HEK293 (cell line): ENCODE measurements at regions not wholly inside any gene's neighbourhood (a gene's known extent, or its start where the extent isn't known, plus 50 kb on each side); places are given as distances from the start of the nearest gene placed in this dataset.

Source experiments
- CTCF ChIA-PET: fragments of 350-600 bp; formaldehyde crosslinking; extraction: SDS; loops from one replicate; lab custom pipeline; 2021; ENCODE audit warnings: antibody characterized with exemption; lab: Yijun Ruan, JAX
- POLR2A ChIA-PET: fragments of 300-600 bp; formaldehyde crosslinking; extraction: SDS; loops from one replicate; lab custom pipeline; 2020; ENCODE audit warnings: antibody characterized with exemption, inconsistent platforms; lab: Yijun Ruan, JAX
- H3K27ac ChIP-seq: fragments of 200-500 bp; sonication (Bioruptor generic); 2 replicates; pipeline ENCODE4 v1.5.1; 2014; ENCODE audit warnings: low read depth, low read length, control low read depth, inconsistent platforms; ENCODE audit errors: extremely low read depth
- H3K36me3 ChIP-seq, 2 experiments: fragments of 200-500 bp in 1 of 2; sonication (Bioruptor generic) in 1 of 2; 1 replicate in 1 of 2; 2 replicates in 1 of 2; pipeline ENCODE4 v1.5.1; 2014 to 2017; ENCODE audit warnings: inconsistent platforms in 2 of 2, low read length in 2 of 2; ENCODE audit not compliant: control insufficient read depth in 2 of 2, insufficient read depth in 1 of 2
- H3K4me1 ChIP-seq: fragments of 200-500 bp; sonication (Bioruptor generic); 2 replicates; pipeline ENCODE4 v1.5.1; 2014; ENCODE audit warnings: mild to moderate bottlenecking, low read length, inconsistent platforms; ENCODE audit not compliant: control insufficient read depth, insufficient read depth
- H3K4me3 ChIP-seq: 2 replicates; pipeline ENCODE4 v1.5.1; 2011; ENCODE audit warnings: low read depth, mild to moderate bottlenecking, control low read depth, low read length, moderate library complexity
- H3K9me3 ChIP-seq: fragments of 200-500 bp; sonication (Bioruptor generic); 2 replicates; pipeline ENCODE4 v1.5.1; 2014; ENCODE audit warnings: low read depth, low read length, inconsistent platforms; ENCODE audit not compliant: control insufficient read depth, insufficient read depth
- HOXC10 ChIP-seq: sonication (generic); formaldehyde crosslinking; IDR thresholded peaks from 2 replicates; pipeline ENCODE4 v1.8.1; 2023; ENCODE audit warnings: mild to moderate bottlenecking, missing genetic modification reagents
- KLF1 ChIP-seq: fragments of 450-650 bp; formaldehyde crosslinking; IDR thresholded peaks from 2 replicates; pipeline ENCODE4 v1.5.1; 2016; ENCODE audit warnings: missing biosample characterization, missing genetic modification characterization
- KLF7 ChIP-seq: fragments of 450-650 bp; formaldehyde crosslinking; IDR thresholded peaks from 2 replicates; pipeline ENCODE4 v1.5.1; 2016; ENCODE audit warnings: missing biosample characterization, missing genetic modification characterization, borderline replicate concordance
- RBAK ChIP-seq: fragments of 450-650 bp; formaldehyde crosslinking; IDR thresholded peaks from 2 replicates; pipeline ENCODE4 v1.5.1; 2016; ENCODE audit warnings: missing biosample characterization, missing genetic modification characterization
- REST ChIP-seq: fragments of 450-650 bp; formaldehyde crosslinking; IDR thresholded peaks from 2 replicates; pipeline ENCODE4 v1.5.1; 2016; ENCODE audit warnings: missing biosample characterization, missing genetic modification characterization
- SCRT2 ChIP-seq: fragments of 450-650 bp; formaldehyde crosslinking; IDR thresholded peaks from 2 replicates; pipeline ENCODE4 v1.5.1; 2016; ENCODE audit warnings: missing biosample characterization, missing genetic modification characterization
- WT1 ChIP-seq: fragments of 450-650 bp; formaldehyde crosslinking; IDR thresholded peaks from 2 replicates; pipeline ENCODE4 v1.5.1; 2016; ENCODE audit warnings: missing biosample characterization, missing genetic modification characterization
- ZBTB1 ChIP-seq: fragments of 450-650 bp; formaldehyde crosslinking; IDR thresholded peaks from 2 replicates; pipeline ENCODE4 v1.5.1; 2016; ENCODE audit warnings: missing biosample characterization, missing genetic modification characterization
- ZBTB17 ChIP-seq: fragments of 450-650 bp; formaldehyde crosslinking; IDR thresholded peaks from 2 replicates; pipeline ENCODE4 v1.5.1; 2016; ENCODE audit warnings: missing biosample characterization, missing genetic modification characterization
- ZBTB26 ChIP-seq: fragments of 450-650 bp; formaldehyde crosslinking; optimal IDR thresholded peaks from 2 replicates; pipeline ENCODE3; 2016; ENCODE audit warnings: missing biosample characterization, mild to moderate bottlenecking, missing genetic modification characterization
- ZFP69B ChIP-seq: fragments of 450-650 bp; formaldehyde crosslinking; IDR thresholded peaks from 2 replicates; pipeline ENCODE4 v1.5.1; 2016; ENCODE audit warnings: missing biosample characterization, missing genetic modification characterization
- ZNF133 ChIP-seq: fragments of 450-650 bp; formaldehyde crosslinking; IDR thresholded peaks from 2 replicates; pipeline ENCODE4 v1.5.1; 2016; ENCODE audit warnings: missing biosample characterization, missing genetic modification characterization
- ZNF16 ChIP-seq: fragments of 450-650 bp; formaldehyde crosslinking; IDR thresholded peaks from 2 replicates; pipeline ENCODE4 v1.5.1; 2016; ENCODE audit warnings: low read depth, missing biosample characterization, missing genetic modification characterization
- ZNF248 ChIP-seq: fragments of 450-650 bp; formaldehyde crosslinking; IDR thresholded peaks from 2 replicates; pipeline ENCODE4 v1.5.1; 2017; ENCODE audit warnings: missing biosample characterization, missing genetic modification characterization
- ZNF350 ChIP-seq: fragments of 450-650 bp; formaldehyde crosslinking; IDR thresholded peaks from 2 replicates; pipeline ENCODE4 v1.5.0; 2017; ENCODE audit warnings: missing biosample characterization, mild to moderate bottlenecking, missing genetic modification characterization
- ZNF391 ChIP-seq: fragments of 450-650 bp; formaldehyde crosslinking; IDR thresholded peaks from 2 replicates; pipeline ENCODE4 v1.5.1; 2016; ENCODE audit warnings: low read depth, missing biosample characterization, missing genetic modification characterization, borderline replicate concordance
- ZNF521 ChIP-seq: fragments of 450-650 bp; formaldehyde crosslinking; IDR thresholded peaks from 2 replicates; pipeline ENCODE4 v1.5.1; 2017; ENCODE audit warnings: missing biosample characterization, mild to moderate bottlenecking, missing genetic modification characterization
- ZNF585B ChIP-seq: fragments of 450-650 bp; formaldehyde crosslinking; IDR thresholded peaks from 2 replicates; pipeline ENCODE4 v1.5.1; 2016; ENCODE audit warnings: missing biosample characterization, missing genetic modification characterization
- ZNF596 ChIP-seq: fragments of 450-650 bp; IDR thresholded peaks from 2 replicates; pipeline ENCODE4 v1.5.0; 2018; ENCODE audit warnings: missing biosample characterization, mild to moderate bottlenecking, missing genetic modification characterization, moderate library complexity
- ZNF621 ChIP-seq: fragments of 450-650 bp; formaldehyde crosslinking; IDR thresholded peaks from 2 replicates; pipeline ENCODE4 v1.5.1; 2017; ENCODE audit warnings: missing biosample characterization, missing genetic modification characterization
- ZNF624 ChIP-seq: fragments of 450-650 bp; formaldehyde crosslinking; IDR thresholded peaks from 2 replicates; pipeline ENCODE4 v1.5.1; 2017; ENCODE audit warnings: missing biosample characterization, missing genetic modification characterization
- ZNF670 ChIP-seq: fragments of 450-650 bp; formaldehyde crosslinking; IDR thresholded peaks from 2 replicates; pipeline ENCODE4 v1.5.1; 2016; ENCODE audit warnings: missing biosample characterization, missing genetic modification characterization, low read depth
- ZNF791 ChIP-seq: fragments of 450-650 bp; formaldehyde crosslinking; IDR thresholded peaks from 2 replicates; pipeline ENCODE4 v1.5.1; 2016; ENCODE audit warnings: missing biosample characterization, missing genetic modification characterization
- ZNF830 ChIP-seq: fragments of 450-650 bp; IDR thresholded peaks from 2 replicates; pipeline ENCODE4 v1.5.0; 2018; ENCODE audit warnings: missing biosample characterization, missing genetic modification characterization, low read depth, mild to moderate bottlenecking, moderate library complexity
- TF ChIP-seq, protein P1 (sequence below): fragments of 450-650 bp; formaldehyde crosslinking; IDR thresholded peaks from 2 replicates; pipeline ENCODE4 v1.5.1; 2016; ENCODE audit warnings: missing biosample characterization, missing genetic modification characterization
- TF ChIP-seq, protein P2 (sequence below): fragments of 450-650 bp; formaldehyde crosslinking; IDR thresholded peaks from 2 replicates; pipeline ENCODE4 v1.5.1; 2016; ENCODE audit warnings: missing biosample characterization, missing genetic modification characterization

GRCh38 chr10:128556182-128557110 is 430.2 kb upstream of the MKI67 start:
- ChIA-PET POLR2A (no interaction called here), CTCF (interaction anchor here (1.5 kb wide), 1 partner anchor 11 kb away, joined by 4 read pairs; no protein-coding TSS in a partner anchor)

GRCh38 chr10:128557149-128557710 is 431.0 kb upstream of the MKI67 start:
- Histone ChIP-seq H3K36me3 (no peaks in the 10 kb centered on the region), H3K4me3 (no peak overlapping the region), H3K27ac (no peak overlapping the region), H3K4me1 (no peaks in the 10 kb centered on the region), H3K9me3 (no peaks in the 10 kb centered on the region)
- CTCF ChIA-PET, result interaction anchor here (1.5 kb wide), 1 partner anchor 10 kb away, joined by 4 read pairs; no protein-coding TSS in a partner anchor
- POLR2A ChIA-PET, result no interaction called here
- TF ChIP-seq WT1 (tag by site-specific recombination) (no peak), ZNF391 (tag by site-specific recombination) (no peak), ZNF521 (no peak), ZNF624 (tag by site-specific recombination) (no peak), ZNF248 (no peak), REST (no peak), ZNF791 (tag by site-specific recombination) (no peak), KLF1 (no peak), ZNF670 (tag by site-specific recombination) (no peak), ZFP69B (tag by site-specific recombination) (no peak), ZNF133 (tag by site-specific recombination) (no peak), ZNF621 (tag by site-specific recombination) (no peak), ZNF350 (tag by site-specific recombination) (no peak), ZNF596 (tag by site-specific recombination) (no peak), ZBTB26 (no peak), RBAK (tag by site-specific recombination) (no peak)
- TF ChIP-seq, protein P1, sequence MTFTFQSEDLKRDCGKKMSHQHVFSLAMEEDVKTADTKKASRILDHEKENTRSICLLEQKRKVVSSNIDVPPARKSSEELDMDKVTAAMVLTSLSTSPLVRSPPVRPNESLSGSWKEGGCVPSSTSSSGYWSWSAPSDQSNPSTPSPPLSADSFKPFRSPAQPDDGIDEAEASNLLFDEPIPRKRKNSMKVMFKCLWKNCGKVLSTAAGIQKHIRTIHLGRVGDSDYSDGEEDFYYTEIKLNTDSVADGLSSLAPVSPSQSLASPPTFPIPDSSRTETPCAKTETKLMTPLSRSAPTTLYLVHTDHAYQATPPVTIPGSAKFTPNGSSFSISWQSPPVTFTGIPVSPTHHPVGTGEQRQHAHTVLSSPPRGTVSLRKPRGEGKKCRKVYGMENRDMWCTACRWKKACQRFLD, result no peak
- TF ChIP-seq, protein P2, sequence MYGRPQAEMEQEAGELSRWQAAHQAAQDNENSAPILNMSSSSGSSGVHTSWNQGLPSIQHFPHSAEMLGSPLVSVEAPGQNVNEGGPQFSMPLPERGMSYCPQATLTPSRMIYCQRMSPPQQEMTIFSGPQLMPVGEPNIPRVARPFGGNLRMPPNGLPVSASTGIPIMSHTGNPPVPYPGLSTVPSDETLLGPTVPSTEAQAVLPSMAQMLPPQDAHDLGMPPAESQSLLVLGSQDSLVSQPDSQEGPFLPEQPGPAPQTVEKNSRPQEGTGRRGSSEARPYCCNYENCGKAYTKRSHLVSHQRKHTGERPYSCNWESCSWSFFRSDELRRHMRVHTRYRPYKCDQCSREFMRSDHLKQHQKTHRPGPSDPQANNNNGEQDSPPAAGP (tag by site-specific recombination), result no peak

More at GRCh38 chr10:128556182-128557110, 430.2 kb upstream of the MKI67 start:
- no peaks in the 10 kb centered on the region for H3K36me3 ChIP-seq
- TF ChIP-seq ZNF16, result no peak
- no peak for TF ChIP-seq ZNF585B (tag by site-specific recombination)
- no peak for TF ChIP-seq KLF7 (tag by site-specific recombination)
- TF ChIP-seq SCRT2 (tag by site-specific recombination), result no peak
- TF ChIP-seq ZBTB1 (tag by site-specific recombination), result no peak
- TF ChIP-seq ZNF830 (tag by site-specific recombination), result no peak
- no peak for TF ChIP-seq ZBTB17 (tag by site-specific recombination)
- no peak for TF ChIP-seq HOXC10 (CRISPR knock-in tag)
- TF ChIP-seq ZNF791 (tag by site-specific recombination), result no peak
- TF ChIP-seq, all 188 proteins: peak for 0
- H3K27ac ChIP-seq, result no peak overlapping the region
- H3K9me3 ChIP-seq, result no peaks in the 10 kb centered on the region
- no peaks in the 10 kb centered on the region for H3K4me1 ChIP-seq
- no peak overlapping the region for H3K4me3 ChIP-seq
